IPS-NIHi7 (cell line): ENCODE measurements at regions not wholly inside any gene's neighbourhood (a gene's known extent, or its start where the extent isn't known, plus 50 kb on each side); places are given as distances from the start of the nearest gene placed in this dataset.

Experiments used
- DNase-seq: peaks from one replicate; pipeline ENCODE4 v3.0.0; 2012; ENCODE audit warnings: mixed read lengths; ENCODE audit errors: extremely low spot score

DNA sequence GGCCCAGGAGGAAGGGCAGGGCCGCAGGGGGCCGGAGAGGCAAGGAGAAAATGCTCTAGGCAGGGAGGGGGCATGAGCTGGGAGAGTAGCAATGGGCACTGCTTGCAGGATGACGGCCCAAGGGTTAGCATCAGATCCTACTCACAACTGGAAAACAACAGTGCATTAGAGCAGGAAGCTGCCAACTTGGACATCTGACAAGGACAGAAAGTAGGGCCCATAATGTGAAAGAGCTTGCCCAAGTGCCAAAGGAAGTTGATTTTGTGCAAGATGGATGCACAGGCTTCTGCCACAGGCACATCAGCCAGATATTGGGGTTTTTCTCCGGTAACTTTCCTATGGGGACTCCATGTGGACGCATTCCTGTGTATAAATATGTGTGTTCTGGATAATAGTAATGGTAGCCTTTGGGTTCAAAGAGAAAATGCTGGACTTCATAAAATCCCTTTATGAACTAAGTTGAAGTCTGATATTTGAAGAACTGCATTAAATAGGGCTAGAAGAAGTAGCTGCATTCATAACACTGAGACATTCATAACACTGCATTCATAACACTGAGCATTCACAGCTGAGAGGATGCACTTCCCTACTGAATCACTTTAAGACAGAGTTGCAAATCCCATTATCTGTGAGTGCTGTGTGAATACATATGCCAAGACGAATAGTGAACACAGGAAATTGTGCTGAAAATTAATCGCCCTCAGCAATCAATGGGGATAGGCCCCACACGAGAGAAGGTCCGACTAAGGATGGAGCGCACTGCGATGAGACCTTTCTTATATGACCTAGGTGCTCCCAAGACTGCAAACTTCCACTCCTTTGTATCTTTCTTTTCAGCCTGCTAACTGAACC, 235.6 kb upstream of the PRDM1 start:
- no peak for DNase-seq

GRCh38 chr6:105849746-105850145, 236.4 kb upstream of the PRDM1 start:
- no peak for DNase-seq

GRCh38 chr6:105847433-105847832, 238.7 kb upstream of the PRDM1 start:
- no peak for DNase-seq

DNA sequence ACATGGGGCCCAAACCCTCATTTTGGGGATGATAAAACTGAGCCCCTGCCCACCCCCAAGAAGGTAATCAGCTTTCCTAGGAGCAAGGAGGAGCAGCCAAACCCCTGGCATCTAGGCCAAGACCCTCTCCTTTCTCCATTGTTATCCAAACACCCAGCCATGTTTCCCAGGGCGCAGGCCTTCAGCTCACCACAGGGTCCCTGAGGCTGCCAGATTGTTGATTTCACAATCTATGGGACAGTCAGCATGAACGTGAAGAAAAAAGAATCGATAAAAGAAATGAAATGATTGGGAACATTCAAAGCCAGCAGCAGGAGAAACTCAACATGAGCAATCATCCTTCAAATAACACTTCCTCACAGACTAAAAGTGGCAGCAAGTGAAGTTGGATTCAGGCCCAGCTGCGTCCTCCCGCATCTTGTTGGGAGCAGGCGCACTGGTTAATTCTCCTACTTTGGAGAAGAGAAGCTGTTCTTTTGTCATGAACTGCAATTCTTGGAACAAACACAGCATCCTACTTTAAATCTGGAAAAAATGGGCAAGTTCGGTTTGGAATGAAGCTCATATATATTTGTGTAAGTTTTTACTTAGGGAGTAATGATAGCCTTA, 241.8 kb upstream of the PRDM1 start:
- peak; percentile 28 for DNase-seq

DNA sequence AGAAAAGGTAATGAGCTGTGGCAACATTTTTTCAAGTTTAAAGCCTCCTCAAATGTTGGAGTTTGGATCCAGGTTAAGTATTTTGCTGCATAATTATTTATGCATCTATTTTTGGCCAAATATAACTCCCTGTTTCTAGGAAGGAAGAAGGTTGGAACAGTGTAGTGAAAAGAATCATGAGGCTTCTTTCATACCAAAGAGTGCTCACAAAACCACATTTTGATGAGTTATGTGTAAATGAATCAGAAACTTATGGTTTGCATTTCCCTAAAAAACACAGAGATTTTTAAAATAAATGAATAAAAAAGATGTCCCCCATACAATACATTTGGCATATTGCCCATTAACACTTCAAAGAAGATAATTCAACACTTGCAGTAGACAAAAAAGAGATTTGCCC, 246.9 kb upstream of the PRDM1 start:
- no peak for DNase-seq

DNA sequence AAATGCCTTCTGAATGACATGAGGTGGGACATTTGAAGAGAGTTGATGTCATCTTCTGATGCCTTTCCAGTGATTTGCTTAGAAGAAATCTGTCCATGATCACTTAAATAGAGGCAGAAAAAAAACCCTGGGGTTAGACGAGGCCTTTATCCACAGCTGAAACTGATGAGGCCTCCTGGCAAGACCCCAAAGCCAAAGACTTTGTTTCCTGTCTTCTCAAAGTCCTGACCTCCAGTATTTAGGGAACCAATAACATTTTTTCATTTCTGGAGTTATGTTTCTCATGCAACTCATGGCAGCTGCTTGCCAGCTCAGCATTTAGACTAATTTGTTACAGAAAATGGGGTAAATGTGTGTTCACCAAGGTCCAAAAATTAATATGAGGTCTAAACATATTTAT, 248.0 kb upstream of the PRDM1 start:
- DNase-seq: no peak

- no peak for DNase-seq
These were observed 249.2 kb upstream of the PRDM1 start for GRCh38 chr6:105836889-105837288.

DNA sequence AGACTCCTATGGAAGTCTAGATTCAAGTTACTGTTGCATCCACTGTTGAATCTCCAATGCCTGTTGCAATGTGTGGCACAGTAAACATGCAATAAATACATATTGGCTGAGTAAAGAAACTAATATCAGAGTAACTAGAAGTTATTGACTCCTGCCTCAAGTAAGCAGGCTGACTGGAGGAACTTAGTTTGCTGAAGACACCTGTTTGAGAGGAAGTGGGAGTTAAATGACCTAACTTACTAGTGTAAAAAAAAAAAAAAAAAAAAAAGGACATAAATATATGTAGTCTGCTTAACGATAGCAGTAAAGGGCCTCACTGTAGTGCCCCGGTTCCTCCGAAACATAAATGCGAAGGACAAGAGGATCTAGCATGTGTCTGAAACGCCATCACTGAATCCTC, 249.8 kb upstream of the PRDM1 start:
- DNase-seq: no peak

DNA sequence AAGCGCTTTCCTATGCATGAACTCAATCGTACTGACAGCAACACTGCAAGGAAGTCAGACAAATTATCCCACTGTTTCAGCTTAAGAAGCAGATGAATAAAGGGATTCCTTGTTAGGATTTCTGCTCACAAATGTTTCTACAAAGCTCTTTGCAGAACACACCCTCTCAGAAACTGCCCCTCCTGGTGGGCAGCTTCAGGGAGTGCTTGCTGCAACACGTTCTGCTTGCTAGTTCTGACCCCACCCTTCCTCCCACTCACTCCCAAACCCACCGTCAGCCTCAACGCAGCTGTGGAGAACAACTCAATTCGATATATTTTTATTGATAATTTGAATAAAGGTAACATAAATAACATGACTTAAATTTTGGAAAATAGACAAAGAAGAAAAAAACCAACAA, 250.8 kb upstream of the PRDM1 start:
- DNase-seq: peak; percentile 77

GRCh38 chr6:105833959-105834947, 251.9 kb upstream of the PRDM1 start:
- DNase-seq: no peak

GRCh38 chr6:105832313-105832761, 253.8 kb upstream of the PRDM1 start:
- no peak for DNase-seq

- no peak for DNase-seq
These were observed 254.6 kb upstream of the PRDM1 start for GRCh38 chr6:105831311-105832097.

- DNase-seq: no peak
These were observed 260.9 kb upstream of the PRDM1 start for GRCh38 chr6:105825210-105825609.

GRCh38 chr6:105824732-105825131, 261.4 kb upstream of the PRDM1 start:
- DNase-seq: no peak

DNA sequence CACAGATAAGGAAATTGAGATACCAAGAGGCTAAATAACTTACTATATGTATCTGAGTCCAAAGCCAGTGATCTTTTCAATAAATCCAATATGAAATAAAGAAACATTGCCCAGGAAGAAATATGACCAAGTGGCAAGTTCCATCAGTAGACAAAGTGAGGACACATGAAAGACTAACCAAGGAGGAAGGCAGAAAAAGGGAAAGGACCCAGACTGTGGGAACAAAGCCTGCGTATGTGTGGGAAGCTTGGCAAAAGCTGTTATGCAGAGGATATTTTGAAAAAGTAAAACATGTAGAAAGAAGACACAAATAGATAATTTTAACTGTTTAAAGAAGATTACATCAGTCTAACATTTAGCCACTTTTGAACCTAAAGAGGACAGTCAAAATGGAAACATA, 264.4 kb upstream of the PRDM1 start:
- DNase-seq: no peak

- DNase-seq: no peak
These were observed 265.1 kb upstream of the PRDM1 start for GRCh38 chr6:105821027-105821426.

DNA sequence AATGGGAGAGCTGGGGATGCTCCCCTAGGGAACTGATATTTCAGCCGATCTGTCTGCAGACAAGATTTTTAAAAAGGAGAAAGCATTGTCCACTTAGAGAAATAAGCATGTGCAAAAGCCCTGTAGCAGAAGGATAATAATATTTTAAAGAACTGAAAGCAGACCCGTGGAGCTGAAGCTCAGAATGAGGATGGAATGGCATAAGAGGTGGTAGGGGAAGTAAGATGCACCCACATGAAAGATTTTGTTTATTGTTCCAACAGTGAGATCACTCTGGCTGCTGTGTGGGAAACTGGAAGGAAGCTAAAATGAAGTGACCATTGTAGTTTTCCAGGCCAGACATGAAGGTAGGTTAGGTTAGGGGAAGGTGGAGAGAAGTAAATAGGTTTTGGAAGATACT, 266.4 kb upstream of the PRDM1 start:
- no peak for DNase-seq

DNA sequence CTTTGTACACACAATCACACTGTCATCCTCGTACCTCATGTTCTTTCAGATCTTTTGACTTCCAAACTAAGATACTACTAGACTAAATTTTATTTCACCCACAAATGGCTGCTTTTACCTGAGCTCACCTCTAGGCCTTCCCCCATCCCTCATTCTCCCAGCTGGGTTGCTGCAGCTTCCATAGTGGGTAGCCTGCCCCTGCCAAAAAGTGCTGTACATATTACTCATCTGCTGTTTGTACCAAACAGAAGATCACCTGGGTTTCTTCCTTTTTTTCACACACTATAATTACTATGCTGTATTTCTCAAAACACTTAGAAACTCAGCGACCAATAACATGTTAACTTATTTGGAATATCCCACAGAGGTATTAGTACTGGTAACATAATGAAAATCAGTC, 267.6 kb upstream of the PRDM1 start:
- DNase-seq: no peak

DNA sequence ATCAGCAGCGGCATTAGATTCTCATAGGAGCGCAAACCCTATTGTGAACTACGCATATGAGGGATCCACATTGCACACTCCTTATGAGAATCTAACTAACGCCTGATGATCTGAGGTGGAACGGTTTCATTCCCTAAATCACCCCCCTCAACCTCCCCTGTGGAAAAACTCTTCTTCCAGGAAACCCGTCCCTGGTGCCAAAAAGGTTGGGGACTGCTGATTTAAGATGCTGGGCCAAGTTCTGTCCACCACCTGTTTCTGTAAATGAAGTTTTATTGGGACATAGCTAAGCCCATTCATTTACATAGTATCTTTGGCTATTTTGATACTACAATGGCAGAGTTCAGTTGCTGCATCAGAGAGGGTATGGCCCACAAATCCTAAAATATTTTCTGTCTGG, 268.2 kb upstream of the PRDM1 start:
- DNase-seq: no peak

GRCh38 chr6:105817370-105817769, 268.8 kb upstream of the PRDM1 start:
- DNase-seq: no peak

DNA sequence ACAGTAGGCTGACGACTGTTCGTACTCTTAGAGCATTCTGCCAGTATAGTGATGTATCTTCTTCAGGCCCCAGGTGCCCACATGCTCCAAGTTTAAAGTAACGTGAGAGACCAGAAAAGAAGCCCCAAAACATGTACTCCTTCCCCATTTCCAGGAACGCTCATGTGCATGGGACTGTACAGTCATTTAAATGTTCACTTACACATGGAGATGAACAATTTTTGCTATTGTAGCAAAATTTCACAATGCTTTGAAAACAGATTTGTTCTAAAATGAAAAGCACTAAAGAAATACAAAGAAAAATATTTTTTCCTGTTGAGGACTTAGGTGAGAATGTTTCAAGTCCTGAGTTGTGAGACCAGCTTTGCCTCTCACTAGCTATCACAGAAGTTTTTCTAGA, 269.3 kb upstream of the PRDM1 start:
- no peak for DNase-seq
